ENCODE measurements at regions not wholly inside any gene's neighbourhood (a gene's known extent, or its start where the extent isn't known, plus 50 kb on each side); places are given as distances from the start of the nearest gene placed in this dataset.

- no peak for DNase-seq (ENCODE audit: low read depth)
Observed at GRCh38 chr13:78426183-78426582, 177.2 kb downstream of the POU4F1 start.

- no peak for DNase-seq (ENCODE audit: low read depth)
Observed at GRCh38 chr13:78420814-78421213, 182.5 kb downstream of the POU4F1 start.

- DNase-seq (ENCODE audit: low read depth), result no peak
Observed at GRCh38 chr13:78413887-78414553, 189.3 kb downstream of the POU4F1 start.

DNA sequence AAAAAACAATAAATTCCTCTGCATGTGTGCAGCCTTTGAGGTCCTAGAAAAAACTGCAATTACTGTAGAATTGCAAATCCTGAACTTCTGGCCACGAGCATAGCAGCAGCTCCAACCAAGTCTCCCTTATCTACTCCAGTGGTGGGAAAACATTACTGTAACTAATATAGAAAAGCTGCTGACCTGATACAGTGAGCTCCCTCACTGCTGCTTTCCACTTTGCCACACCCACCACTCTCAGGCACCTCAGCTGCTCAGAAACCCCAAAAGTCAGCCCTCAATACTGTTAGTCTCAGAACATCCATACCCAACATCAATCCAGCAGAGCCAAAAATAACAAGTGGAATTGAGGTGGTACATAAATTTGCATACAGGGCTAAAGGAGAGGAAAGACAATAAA, 192.5 kb downstream of the POU4F1 start:
- DNase-seq (ENCODE audit: low read depth), result no peak

GRCh38 chr13:78410164-78410563, 193.2 kb downstream of the POU4F1 start:
- DNase-seq (ENCODE audit: low read depth), result no peak

GRCh38 chr13:78409172-78409571, 194.2 kb downstream of the POU4F1 start:
- DNase-seq (ENCODE audit: low read depth), result no peak

- no peak for DNase-seq (ENCODE audit: low read depth)
Observed at GRCh38 chr13:78404846-78405360, 198.4 kb downstream of the POU4F1 start.

GRCh38 chr13:78402708-78403400, 200.5 kb downstream of the POU4F1 start:
- DNase-seq (ENCODE audit: low read depth), result no peak

- DNase-seq (ENCODE audit: low read depth), result no peak
Observed at GRCh38 chr13:78401873-78402707, 201.3 kb downstream of the POU4F1 start.

GRCh38 chr13:78398743-78399410, 204.5 kb downstream of the POU4F1 start:
- DNase-seq (ENCODE audit: low read depth), result no peak

DNA sequence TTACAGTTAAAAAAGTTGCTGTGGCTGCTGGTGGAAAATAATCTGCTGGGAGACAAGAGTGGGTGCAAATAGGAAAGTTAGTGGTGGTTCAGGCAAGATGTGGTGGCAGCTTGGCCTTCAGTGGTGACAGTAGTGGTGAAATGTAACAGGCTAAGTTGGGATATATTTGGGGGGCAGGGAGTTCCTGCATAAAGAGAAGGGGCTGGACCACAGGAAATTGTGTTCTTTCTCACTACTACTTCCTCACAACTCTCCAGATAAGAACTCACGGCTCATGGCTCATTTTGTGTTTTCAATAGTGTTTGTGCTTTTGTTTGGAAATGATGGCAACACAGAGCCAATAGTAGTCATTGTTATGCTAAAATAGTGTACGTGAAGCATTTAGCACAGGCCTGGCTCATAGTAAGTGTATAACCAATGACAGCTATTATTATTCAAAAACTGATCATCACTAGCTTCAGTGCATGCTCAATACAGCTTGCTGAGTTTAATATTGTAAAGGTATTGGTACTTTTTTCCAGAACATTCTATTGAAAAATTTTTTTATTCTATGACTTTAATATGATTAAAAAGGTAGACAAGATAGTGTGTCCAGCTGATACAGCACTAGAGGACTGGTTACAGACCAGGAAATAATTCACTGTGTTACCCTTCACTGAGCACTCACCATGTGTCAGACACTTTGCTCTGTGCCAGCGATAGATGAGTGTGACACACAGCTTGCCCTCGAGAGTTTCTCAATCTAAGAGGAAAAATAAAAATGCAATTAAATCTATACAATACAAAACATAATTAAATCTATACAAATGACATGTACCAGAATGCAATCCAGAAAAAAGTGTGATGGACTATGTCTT, 209.8 kb downstream of the POU4F1 start:
- DNase-seq (ENCODE audit: low read depth), result no peak

- DNase-seq (ENCODE audit: low read depth), result no peak
Observed at GRCh38 chr13:78383899-78384298, 219.5 kb downstream of the POU4F1 start.

DNA sequence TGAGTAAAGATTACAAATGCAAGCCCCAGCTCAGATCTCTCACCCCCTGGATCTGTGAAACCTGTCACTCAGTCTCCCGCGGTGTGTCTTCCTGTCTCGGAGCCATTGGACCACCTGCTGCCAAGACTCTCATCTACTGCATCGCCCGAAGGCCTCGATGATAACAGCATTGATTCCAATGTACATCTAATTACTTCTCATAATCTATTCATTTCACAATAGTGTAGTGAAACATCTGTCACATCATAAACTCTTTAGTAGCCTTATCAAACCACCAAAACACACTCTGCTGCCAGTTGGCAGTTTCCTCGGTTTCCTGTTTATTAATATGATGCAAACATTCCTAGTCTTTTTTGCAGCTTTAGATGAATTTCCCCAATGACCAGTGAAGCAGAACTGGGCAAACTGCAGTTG, 220.3 kb downstream of the POU4F1 start:
- no peak for DNase-seq (ENCODE audit: low read depth)

GRCh38 chr13:78382491-78382890, 220.9 kb downstream of the POU4F1 start:
- DNase-seq (ENCODE audit: low read depth), result no peak

GRCh38 chr13:78376822-78377221, 226.5 kb downstream of the POU4F1 start:
- DNase-seq (ENCODE audit: low read depth), result no peak

GRCh38 chr13:78376033-78376432, 227.3 kb downstream of the POU4F1 start:
- DNase-seq (ENCODE audit: low read depth), result no peak

DNA sequence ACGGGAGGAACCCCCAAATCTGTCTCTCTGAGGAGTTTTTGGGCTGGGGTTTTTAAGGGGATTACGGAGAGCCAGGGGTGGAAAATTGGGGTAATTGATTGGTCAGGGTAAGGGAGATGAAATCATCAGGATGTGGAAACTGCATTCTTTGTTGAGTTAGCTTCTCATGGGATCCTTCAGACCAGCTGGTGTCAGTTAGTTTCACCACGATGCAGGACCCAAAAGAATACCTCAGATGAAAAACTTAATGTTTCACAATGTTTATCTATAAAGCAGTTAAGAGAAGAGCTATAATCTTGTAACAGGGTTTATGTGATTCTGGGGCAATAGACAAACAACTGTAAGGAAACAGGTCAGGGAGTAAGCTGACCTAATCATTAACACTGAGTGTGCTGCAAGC, 230.8 kb downstream of the POU4F1 start:
- no peak for DNase-seq (ENCODE audit: low read depth)

- DNase-seq (ENCODE audit: low read depth), result no peak
Observed at GRCh38 chr13:78370231-78370630, 233.1 kb downstream of the POU4F1 start.

DNA sequence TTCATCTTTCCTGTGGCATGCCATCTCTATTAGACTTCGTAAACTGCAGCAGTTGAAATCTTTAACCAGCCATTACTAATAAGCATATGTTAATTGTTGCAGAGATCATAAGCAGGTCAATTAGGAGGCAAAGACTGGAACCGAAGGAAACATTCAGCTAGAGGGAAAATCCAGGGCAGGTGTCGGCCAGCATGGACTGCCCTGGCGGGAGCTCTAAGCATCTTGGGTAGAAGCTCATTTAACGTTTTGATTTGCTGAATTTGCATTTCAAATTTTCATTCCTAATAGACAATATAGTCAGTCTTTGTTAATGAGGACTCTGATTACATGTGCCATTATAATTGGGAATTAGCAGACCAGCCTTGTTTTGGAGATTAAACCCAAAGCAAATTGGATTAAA, 238.6 kb downstream of the POU4F1 start:
- no peak for DNase-seq (ENCODE audit: low read depth)

- no peak for DNase-seq (ENCODE audit: low read depth)
Observed at GRCh38 chr13:78341032-78341431, 262.3 kb downstream of the POU4F1 start.

DNA sequence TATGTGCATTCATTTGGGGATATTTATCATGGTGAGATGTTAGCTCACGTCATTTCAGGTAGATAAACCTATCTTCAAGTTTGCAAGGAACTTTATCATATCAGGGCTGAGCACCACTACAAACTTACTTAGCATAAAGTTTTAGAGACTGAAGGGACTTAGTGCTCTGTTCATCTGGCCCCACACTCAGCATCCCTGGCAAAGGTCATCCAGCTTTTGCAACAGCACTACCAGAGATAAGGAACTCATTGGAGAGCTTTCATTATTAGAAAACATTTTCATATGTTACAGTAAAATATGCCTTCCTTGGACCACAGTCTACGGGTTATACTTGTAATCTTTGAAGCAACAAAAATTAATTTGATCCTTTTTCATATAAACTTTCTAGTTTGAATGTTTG, 263.4 kb downstream of the POU4F1 start:
- DNase-seq (ENCODE audit: low read depth), result no peak

Measured in activated gamma-delta T cell treated with anti-CD3 and anti-CD28 coated beads, Interleukin-2, amount 50 U/mL, for 16 hours (primary cell).